ENCODE measurements at regions not wholly inside any gene's neighbourhood (a gene's known extent, or its start where the extent isn't known, plus 50 kb on each side); places are given as distances from the start of the nearest gene placed in this dataset.

DNA sequence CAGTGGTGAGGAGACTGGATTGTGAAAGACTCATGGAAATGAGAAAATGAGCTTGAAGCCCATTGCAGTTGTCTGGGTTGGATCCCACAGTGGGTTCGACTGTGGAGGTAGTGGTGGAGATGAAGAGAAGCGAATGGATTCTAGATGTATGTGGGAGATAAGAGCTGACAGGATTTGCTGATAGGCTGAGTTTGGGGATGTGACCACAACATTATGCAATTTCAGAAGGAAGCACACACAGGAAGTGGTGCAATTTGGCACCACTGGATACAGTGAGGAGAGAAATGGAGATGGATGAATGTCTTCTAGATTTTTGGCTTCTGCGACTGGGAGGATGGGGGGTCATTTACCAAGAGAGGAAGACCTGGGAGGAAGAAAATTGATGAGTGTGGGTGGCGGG lies 64.4 kb upstream of the MAFB start:
- ChIA-PET POLR2A (no interaction called here), CTCF (no interaction called here)
- no peaks in the 10 kb centered on the region for H3K9me3 ChIP-seq (ENCODE audit: control insufficient read depth, insufficient read depth, low read depth, low read length)
- TF ChIP-seq TCF7L2 (IDR thresholded peaks at IDR 0.05; ENCODE audit: low read depth, low read length) (no peak), POLR2AphosphoS5 (IDR thresholded peaks at IDR 0.05; ENCODE audit: low read depth, low read length) (no peak), SIN3A (IDR thresholded peaks at IDR 0.05; ENCODE audit: borderline replicate concordance, insufficient read depth, low read depth, low read length) (no peak)
- TF ChIP-seq, protein P1, sequence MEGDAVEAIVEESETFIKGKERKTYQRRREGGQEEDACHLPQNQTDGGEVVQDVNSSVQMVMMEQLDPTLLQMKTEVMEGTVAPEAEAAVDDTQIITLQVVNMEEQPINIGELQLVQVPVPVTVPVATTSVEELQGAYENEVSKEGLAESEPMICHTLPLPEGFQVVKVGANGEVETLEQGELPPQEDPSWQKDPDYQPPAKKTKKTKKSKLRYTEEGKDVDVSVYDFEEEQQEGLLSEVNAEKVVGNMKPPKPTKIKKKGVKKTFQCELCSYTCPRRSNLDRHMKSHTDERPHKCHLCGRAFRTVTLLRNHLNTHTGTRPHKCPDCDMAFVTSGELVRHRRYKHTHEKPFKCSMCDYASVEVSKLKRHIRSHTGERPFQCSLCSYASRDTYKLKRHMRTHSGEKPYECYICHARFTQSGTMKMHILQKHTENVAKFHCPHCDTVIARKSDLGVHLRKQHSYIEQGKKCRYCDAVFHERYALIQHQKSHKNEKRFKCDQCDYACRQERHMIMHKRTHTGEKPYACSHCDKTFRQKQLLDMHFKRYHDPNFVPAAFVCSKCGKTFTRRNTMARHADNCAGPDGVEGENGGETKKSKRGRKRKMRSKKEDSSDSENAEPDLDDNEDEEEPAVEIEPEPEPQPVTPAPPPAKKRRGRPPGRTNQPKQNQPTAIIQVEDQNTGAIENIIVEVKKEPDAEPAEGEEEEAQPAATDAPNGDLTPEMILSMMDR (IDR thresholded peaks at IDR 0.05), result no peak
- TF ChIP-seq, protein P2, sequence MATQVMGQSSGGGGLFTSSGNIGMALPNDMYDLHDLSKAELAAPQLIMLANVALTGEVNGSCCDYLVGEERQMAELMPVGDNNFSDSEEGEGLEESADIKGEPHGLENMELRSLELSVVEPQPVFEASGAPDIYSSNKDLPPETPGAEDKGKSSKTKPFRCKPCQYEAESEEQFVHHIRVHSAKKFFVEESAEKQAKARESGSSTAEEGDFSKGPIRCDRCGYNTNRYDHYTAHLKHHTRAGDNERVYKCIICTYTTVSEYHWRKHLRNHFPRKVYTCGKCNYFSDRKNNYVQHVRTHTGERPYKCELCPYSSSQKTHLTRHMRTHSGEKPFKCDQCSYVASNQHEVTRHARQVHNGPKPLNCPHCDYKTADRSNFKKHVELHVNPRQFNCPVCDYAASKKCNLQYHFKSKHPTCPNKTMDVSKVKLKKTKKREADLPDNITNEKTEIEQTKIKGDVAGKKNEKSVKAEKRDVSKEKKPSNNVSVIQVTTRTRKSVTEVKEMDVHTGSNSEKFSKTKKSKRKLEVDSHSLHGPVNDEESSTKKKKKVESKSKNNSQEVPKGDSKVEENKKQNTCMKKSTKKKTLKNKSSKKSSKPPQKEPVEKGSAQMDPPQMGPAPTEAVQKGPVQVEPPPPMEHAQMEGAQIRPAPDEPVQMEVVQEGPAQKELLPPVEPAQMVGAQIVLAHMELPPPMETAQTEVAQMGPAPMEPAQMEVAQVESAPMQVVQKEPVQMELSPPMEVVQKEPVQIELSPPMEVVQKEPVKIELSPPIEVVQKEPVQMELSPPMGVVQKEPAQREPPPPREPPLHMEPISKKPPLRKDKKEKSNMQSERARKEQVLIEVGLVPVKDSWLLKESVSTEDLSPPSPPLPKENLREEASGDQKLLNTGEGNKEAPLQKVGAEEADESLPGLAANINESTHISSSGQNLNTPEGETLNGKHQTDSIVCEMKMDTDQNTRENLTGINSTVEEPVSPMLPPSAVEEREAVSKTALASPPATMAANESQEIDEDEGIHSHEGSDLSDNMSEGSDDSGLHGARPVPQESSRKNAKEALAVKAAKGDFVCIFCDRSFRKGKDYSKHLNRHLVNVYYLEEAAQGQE (IDR thresholded peaks at IDR 0.05; ENCODE audit: insufficient read depth in 1 of 2, low read depth in 2 of 2, low read length in 1 of 2), result no peak
- in situ Hi-C loops (cut with HindIII; ENCODE audit: low pct_unique_long_range_greater_than_20kb, low sequenced_read_pairs), result no loop called here
- peaks cover 3% of the 10 kb centered on the region; the same call in 1 of the 2 replicates for H3K27me3 ChIP-seq (ENCODE audit: control insufficient read depth, insufficient read depth, low read length)
- BruUV-seq (replicated peaks), result no TSS peak
- no peaks in the 10 kb centered on the region; the same call in 1 of the 2 replicates for H3K36me3 ChIP-seq (ENCODE audit: control insufficient read depth, insufficient read depth, low read length)
- ATAC-seq (no peak), DNase-seq (ENCODE audit: low read depth, low spot score) (no peak)
- H3K4me1 ChIP-seq (ENCODE audit: control insufficient read depth, insufficient read depth, low read length), result no peaks in the 10 kb centered on the region
- intact Hi-C loops (cut with micrococcal nuclease; ENCODE audit: unreplicated experiment), result no loop called here
- H3K4me3 ChIP-seq (ENCODE audit: low read depth in 2 of 2, low read length in 2 of 2), result no peak overlapping the region
- no peak overlapping the region for H3K27ac ChIP-seq (ENCODE audit: low read length)

DNA sequence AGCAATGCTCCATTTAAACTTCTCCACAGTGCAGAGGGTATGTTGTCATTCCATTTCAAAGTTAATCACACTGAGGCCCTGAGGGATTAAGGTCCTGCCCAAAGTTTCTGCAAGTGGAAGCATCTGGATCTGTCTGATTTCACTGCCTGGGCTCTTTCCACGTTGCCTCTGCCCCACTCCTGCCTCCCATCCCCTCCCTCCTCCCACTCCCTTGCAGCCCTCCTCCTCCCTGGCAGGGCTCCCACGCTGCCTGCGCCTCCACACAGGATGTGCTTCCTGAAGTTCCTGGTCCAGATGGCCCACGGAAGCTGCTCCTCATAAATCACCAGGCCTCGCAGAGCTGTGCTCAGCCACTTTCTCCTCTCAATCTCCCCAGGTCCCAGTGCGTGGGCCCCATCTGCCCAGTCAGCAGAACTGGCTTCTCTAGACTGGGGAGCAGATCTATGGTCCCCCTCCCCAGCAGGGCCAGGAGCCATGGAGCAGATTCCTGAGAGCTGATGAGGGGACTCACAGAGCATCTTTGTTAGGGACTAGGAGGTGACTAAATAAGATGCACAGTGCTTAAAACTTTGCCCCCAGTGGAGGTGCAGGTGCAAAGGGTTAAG lies 65.4 kb upstream of the MAFB start:
- ChIA-PET CTCF (no interaction called here), POLR2A (no interaction called here)
- H3K9me3 ChIP-seq (ENCODE audit: control insufficient read depth, insufficient read depth, low read depth, low read length), result no peaks in the 10 kb centered on the region
- BruUV-seq (replicated peaks), result no TSS peak
- H3K4me3 ChIP-seq (ENCODE audit: low read depth in 2 of 2, low read length in 2 of 2), result no peak overlapping the region
- no peaks in the 10 kb centered on the region for H3K36me3 ChIP-seq (ENCODE audit: control insufficient read depth, insufficient read depth, low read length)
- ATAC-seq (no peak), DNase-seq (ENCODE audit: low read depth, low spot score) (no peak)
- no peak overlapping the region for H3K27ac ChIP-seq (ENCODE audit: low read length)
- TF ChIP-seq SIN3A (IDR thresholded peaks at IDR 0.05; ENCODE audit: borderline replicate concordance, insufficient read depth, low read depth, low read length) (no peak), TCF7L2 (IDR thresholded peaks at IDR 0.05; ENCODE audit: low read depth, low read length) (no peak), POLR2AphosphoS5 (IDR thresholded peaks at IDR 0.05; ENCODE audit: low read depth, low read length) (no peak)
- TF ChIP-seq, protein P2 (IDR thresholded peaks at IDR 0.05; ENCODE audit: insufficient read depth in 1 of 2, low read depth in 2 of 2, low read length in 1 of 2), result no peak
- TF ChIP-seq, protein P1 (IDR thresholded peaks at IDR 0.05), result no peak
- intact Hi-C loops (cut with micrococcal nuclease; ENCODE audit: unreplicated experiment), result no loop called here
- in situ Hi-C loops (cut with HindIII; ENCODE audit: low pct_unique_long_range_greater_than_20kb, low sequenced_read_pairs), result no loop called here
- H3K4me1 ChIP-seq (ENCODE audit: control insufficient read depth, insufficient read depth, low read length), result no peaks in the 10 kb centered on the region
- H3K27me3 ChIP-seq (ENCODE audit: control insufficient read depth, insufficient read depth, low read length), result no peaks in the 10 kb centered on the region; the same call in 1 of the 2 replicates

Data from Panc1 (cell line).